ENCODE measurements at regions not wholly inside any gene's neighbourhood (a gene's known extent, or its start where the extent isn't known, plus 50 kb on each side); places are given as distances from the start of the nearest gene placed in this dataset.
"Not testable (repeated sequence)": the region's sequence is repeated elsewhere in the genome, so short reads cannot be mapped to it uniquely, and the experiment has no call there.

- no peak for DNase-seq (ENCODE audit: low read depth, low spot score)
These were observed 786.8 kb downstream of the TMTC2 start for GRCh38 chr12:83473408-83474095.

- DNase-seq (ENCODE audit: low read depth, low spot score), result no peak
These were observed 786.1 kb downstream of the TMTC2 start for GRCh38 chr12:83472772-83473171.

GRCh38 chr12:83472350-83472749, 785.6 kb downstream of the TMTC2 start:
- DNase-seq (ENCODE audit: low read depth, low spot score), result no peak

GRCh38 chr12:83471341-83471740, 784.6 kb downstream of the TMTC2 start:
- DNase-seq (ENCODE audit: low read depth, low spot score), result no peak

- no peak for DNase-seq (ENCODE audit: low read depth, low spot score)
These were observed 784.0 kb downstream of the TMTC2 start for GRCh38 chr12:83470749-83471148.

GRCh38 chr12:83468988-83469908, 782.5 kb downstream of the TMTC2 start:
- DNase-seq (ENCODE audit: low read depth, low spot score), result no peak

- no peak for DNase-seq (ENCODE audit: low read depth, low spot score)
These were observed 778.9 kb downstream of the TMTC2 start for GRCh38 chr12:83465632-83466031.

GRCh38 chr12:83462419-83462818, 775.7 kb downstream of the TMTC2 start:
- DNase-seq (ENCODE audit: low read depth, low spot score), result no peak

- DNase-seq (ENCODE audit: low read depth, low spot score), result peak; percentile 44
These were observed 774.7 kb downstream of the TMTC2 start for GRCh38 chr12:83461336-83461935.

- no peak for DNase-seq (ENCODE audit: low read depth, low spot score)
These were observed 764.5 kb downstream of the TMTC2 start for GRCh38 chr12:83451189-83451588.

- no peak for DNase-seq (ENCODE audit: low read depth, low spot score)
These were observed 747.9 kb downstream of the TMTC2 start for GRCh38 chr12:83434600-83434999.

- DNase-seq (ENCODE audit: low read depth, low spot score), result no peak
These were observed 745.5 kb downstream of the TMTC2 start for GRCh38 chr12:83432176-83432719.

GRCh38 chr12:83427586-83428136, 741.0 kb downstream of the TMTC2 start:
- not testable (repeated sequence) for DNase-seq (ENCODE audit: low read depth, low spot score)

- DNase-seq (ENCODE audit: low read depth, low spot score), result no peak
These were observed 728.3 kb downstream of the TMTC2 start for GRCh38 chr12:83414981-83415380.

- DNase-seq (ENCODE audit: low read depth, low spot score), result peak; percentile 8
These were observed 722.1 kb downstream of the TMTC2 start for GRCh38 chr12:83408851-83409250.

- DNase-seq (ENCODE audit: low read depth, low spot score), result no peak
These were observed 721.4 kb downstream of the TMTC2 start for GRCh38 chr12:83408146-83408545.

GRCh38 chr12:83404521-83404920, 717.8 kb downstream of the TMTC2 start:
- no peak for DNase-seq (ENCODE audit: low read depth, low spot score)

- no peak for DNase-seq (ENCODE audit: low read depth, low spot score)
These were observed 703.5 kb downstream of the TMTC2 start for GRCh38 chr12:83390186-83390585.

GRCh38 chr12:83389237-83389996, 702.7 kb downstream of the TMTC2 start:
- DNase-seq (ENCODE audit: low read depth, low spot score), result no peak

GRCh38 chr12:83388551-83388950, 701.8 kb downstream of the TMTC2 start:
- DNase-seq (ENCODE audit: low read depth, low spot score), result no peak
